ENCODE measurements at regions not wholly inside any gene's neighbourhood (a gene's known extent, or its start where the extent isn't known, plus 50 kb on each side); places are given as distances from the start of the nearest gene placed in this dataset.

DNA sequence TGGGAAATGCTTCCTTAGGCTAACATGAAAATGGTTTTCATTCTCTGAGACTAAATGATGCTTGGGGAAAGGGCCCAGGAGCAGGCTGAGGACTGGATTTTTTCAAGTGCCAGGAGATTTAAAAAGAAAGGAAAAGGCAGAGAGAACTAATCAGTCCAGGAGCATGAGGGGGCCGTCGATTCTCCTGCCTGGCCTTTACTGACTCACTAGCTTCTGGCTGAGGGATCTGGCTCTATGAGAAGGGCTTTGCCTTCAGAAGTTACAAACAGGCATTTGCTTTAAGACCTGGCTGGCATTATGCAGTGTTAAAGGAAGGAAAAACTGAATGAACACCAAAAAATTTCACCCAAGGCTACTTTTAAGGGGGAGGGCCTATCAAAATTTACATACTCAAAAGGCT is 359.2 kb downstream of the PBX1 start:
- TF ChIP-seq, protein P1, sequence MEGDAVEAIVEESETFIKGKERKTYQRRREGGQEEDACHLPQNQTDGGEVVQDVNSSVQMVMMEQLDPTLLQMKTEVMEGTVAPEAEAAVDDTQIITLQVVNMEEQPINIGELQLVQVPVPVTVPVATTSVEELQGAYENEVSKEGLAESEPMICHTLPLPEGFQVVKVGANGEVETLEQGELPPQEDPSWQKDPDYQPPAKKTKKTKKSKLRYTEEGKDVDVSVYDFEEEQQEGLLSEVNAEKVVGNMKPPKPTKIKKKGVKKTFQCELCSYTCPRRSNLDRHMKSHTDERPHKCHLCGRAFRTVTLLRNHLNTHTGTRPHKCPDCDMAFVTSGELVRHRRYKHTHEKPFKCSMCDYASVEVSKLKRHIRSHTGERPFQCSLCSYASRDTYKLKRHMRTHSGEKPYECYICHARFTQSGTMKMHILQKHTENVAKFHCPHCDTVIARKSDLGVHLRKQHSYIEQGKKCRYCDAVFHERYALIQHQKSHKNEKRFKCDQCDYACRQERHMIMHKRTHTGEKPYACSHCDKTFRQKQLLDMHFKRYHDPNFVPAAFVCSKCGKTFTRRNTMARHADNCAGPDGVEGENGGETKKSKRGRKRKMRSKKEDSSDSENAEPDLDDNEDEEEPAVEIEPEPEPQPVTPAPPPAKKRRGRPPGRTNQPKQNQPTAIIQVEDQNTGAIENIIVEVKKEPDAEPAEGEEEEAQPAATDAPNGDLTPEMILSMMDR (conservative IDR thresholded peaks at IDR 0.05 in 1 of 2, IDR thresholded peaks at IDR 0.05 in 1 of 2; ENCODE audit: extremely low read depth in 1 of 2, insufficient read depth in 1 of 2, low read depth in 1 of 2, low read length in 2 of 2): no peak
- no peak for TF ChIP-seq EZH2 (IDR thresholded peaks at IDR 0.05; ENCODE audit: borderline replicate concordance, low read length)

Data from mammary epithelial cell (primary cell).